Stomach (tissue), 4 donors: ENCODE measurements at regions not wholly inside any gene's neighbourhood (a gene's known extent, or its start where the extent isn't known, plus 50 kb on each side); places are given as distances from the start of the nearest gene placed in this dataset.

Experiments
- CTCF ChIP-seq, 7 experiments: fragments of 450-650 bp in 4 of 7; fragments of 200-600 bp in 3 of 7; sonication (generic) in 3 of 7; IDR thresholded peaks; one replicate each; pipeline ENCODE4 v1.5.1; 2016 to 2019; ENCODE audit warnings: antibody characterized with exemption in 7 of 7, control low read depth in 2 of 7, mild to moderate bottlenecking in 1 of 7
- POLR2A ChIP-seq, 4 donors: fragments of 450-650 bp; IDR thresholded peaks; one replicate each; pipeline ENCODE4 v1.6.1; 2016; ENCODE audit warnings: antibody characterized with exemption in 4 of 4, control low read depth in 2 of 4, mild to moderate bottlenecking in 1 of 4, moderate library complexity in 1 of 4

- no peak for TF ChIP-seq CTCF (IDR thresholded peaks at IDR 0.05)
- TF ChIP-seq POLR2A (IDR thresholded peaks at IDR 0.05), result no peak
Observed at GRCh38 chr18:54465502-54465901, 107.8 kb downstream of the C18orf54 start.
